IMR-90 (cell line): ENCODE measurements at regions not wholly inside any gene's neighbourhood (a gene's known extent, or its start where the extent isn't known, plus 50 kb on each side); places are given as distances from the start of the nearest gene placed in this dataset.

ENCODE experiments used
- ATAC-seq: fragments of 200-7000 bp; cut with Tn5 transposase; 2 replicates; pipeline ENCODE4 v1.9.1; 2020; ENCODE audit warnings: low read depth, mild to moderate bottlenecking, moderate library complexity
- BruUV-seq: library from RNA; stranded (reverse); fragments of 400-500 nt; replicated peaks from 2 replicates; lab custom pipeline; 2021; lab: Mats Ljungman, UMichigan
- CTCF ChIA-PET: fragments of 300-600 bp; formaldehyde crosslinking; extraction: SDS; loops from one replicate; lab custom pipeline; 2021; ENCODE audit warnings: antibody characterized with exemption; lab: Yijun Ruan, JAX
- POLR2A ChIA-PET: fragments of 300-600 bp; sonication (Branson Sonifier 250); formaldehyde crosslinking; loops from one replicate; lab custom pipeline; 2022; ENCODE audit warnings: antibody characterized with exemption; ENCODE audit not compliant: unreplicated experiment; lab: Charles Lee
- DNase-seq: peaks from one replicate; pipeline ENCODE4 v3.0.0; 2013
- H2AFZ ChIP-seq: replicated peaks from 2 replicates; pipeline ENCODE3; 2013; ENCODE audit warnings: low read length, mild to moderate bottlenecking; ENCODE audit not compliant: poor library complexity
- H2AK5ac ChIP-seq: 2 replicates; pipeline ENCODE4 v1.6.1; 2013; ENCODE audit warnings: low read depth, low read length, inconsistent platforms
- H2AK9ac ChIP-seq: replicated peaks from 2 replicates; pipeline ENCODE3; 2013; ENCODE audit warnings: mild to moderate bottlenecking, low read depth, low read length, moderate library complexity; ENCODE audit not compliant: poor library complexity
- H2BK120ac ChIP-seq: 2 replicates; pipeline ENCODE4 v1.6.1; 2013; ENCODE audit warnings: low read depth, low read length, inconsistent platforms
- H2BK15ac ChIP-seq: 3 replicates; pipeline ENCODE4 v1.6.1; 2013; ENCODE audit warnings: low read depth, low read length, inconsistent platforms
- H2BK20ac ChIP-seq: 2 replicates; pipeline ENCODE4 v1.6.1; 2013; ENCODE audit warnings: low read depth, mild to moderate bottlenecking, inconsistent platforms, low read length, moderate library complexity
- H2BK5ac ChIP-seq: 2 replicates; pipeline ENCODE4 v1.6.1; 2013; ENCODE audit warnings: mild to moderate bottlenecking, low read depth, low read length, inconsistent platforms; ENCODE audit not compliant: poor library complexity, severe bottlenecking
- H3K14ac ChIP-seq: replicated peaks from 2 replicates; pipeline ENCODE4 v1.6.1; 2013; ENCODE audit warnings: low read depth, low read length, inconsistent platforms
- H3K18ac ChIP-seq: 2 replicates; pipeline ENCODE4 v1.6.1; 2013; ENCODE audit warnings: low read depth, low read length, control low read depth
- H3K23ac ChIP-seq: 2 replicates; pipeline ENCODE4 v1.6.1; 2013; ENCODE audit warnings: low read depth, low read length, inconsistent platforms
- H3K27ac ChIP-seq: 2 replicates; pipeline ENCODE4 v1.5.1; 2013; ENCODE audit warnings: mild to moderate bottlenecking, control low read depth, low read length; ENCODE audit not compliant: insufficient read depth
- H3K27me3 ChIP-seq: 2 replicates; pipeline ENCODE4 v1.6.1; 2013; ENCODE audit warnings: low read length; ENCODE audit not compliant: control insufficient read depth, insufficient read depth
- H3K36me3 ChIP-seq: 2 replicates; pipeline ENCODE4 v1.6.1; 2013; ENCODE audit warnings: low read length, mixed read lengths; ENCODE audit not compliant: control insufficient read depth, insufficient read depth
- H3K4ac ChIP-seq: 2 replicates; pipeline ENCODE4 v1.6.1; 2013; ENCODE audit warnings: low read depth, low read length, inconsistent platforms
- H3K4me1 ChIP-seq: 2 replicates; pipeline ENCODE4 v1.6.1; 2013; ENCODE audit warnings: low read length, mixed read lengths; ENCODE audit not compliant: control insufficient read depth, insufficient read depth
- H3K4me2 ChIP-seq: 2 replicates; pipeline ENCODE4 v1.6.1; 2013; ENCODE audit warnings: low read depth, mild to moderate bottlenecking, control low read depth, low read length, moderate library complexity
- H3K4me3 ChIP-seq: 2 replicates; pipeline ENCODE4 v1.5.1; 2013; ENCODE audit warnings: low read depth, mild to moderate bottlenecking, control low read depth, low read length, moderate library complexity; ENCODE audit not compliant: insufficient read depth
- H3K56ac ChIP-seq: 2 replicates; pipeline ENCODE4 v1.6.1; 2013; ENCODE audit warnings: low read length, inconsistent platforms; ENCODE audit not compliant: insufficient read depth; ENCODE audit errors: extremely low read depth
- H3K79me1 ChIP-seq, 2 experiments: 2 replicates each; pipeline ENCODE4 v1.6.1; 2013; ENCODE audit warnings: low read length in 2 of 2, inconsistent platforms in 1 of 2, low read depth in 1 of 2
- H3K9ac ChIP-seq: 2 replicates; pipeline ENCODE4 v1.6.1; 2013; ENCODE audit warnings: low read depth, low read length, control low read depth
- H3K9me1 ChIP-seq: 2 replicates; pipeline ENCODE4 v1.6.1; 2013; ENCODE audit warnings: low read length, inconsistent platforms; ENCODE audit not compliant: insufficient read depth
- H3K9me3 ChIP-seq: 2 replicates; pipeline ENCODE4 v1.6.1; 2013; ENCODE audit warnings: low read length; ENCODE audit not compliant: control insufficient read depth, insufficient read depth
- H4K20me1 ChIP-seq: 2 replicates; pipeline ENCODE4 v1.6.1; 2013; ENCODE audit warnings: low read length, inconsistent platforms; ENCODE audit not compliant: insufficient read depth
- H4K5ac ChIP-seq: 2 replicates; pipeline ENCODE4 v1.6.1; 2013; ENCODE audit warnings: mild to moderate bottlenecking, low read depth, low read length, control low read depth
- H4K8ac ChIP-seq, 2 experiments: 2 replicates each; pipeline ENCODE4 v1.6.1; 2013; ENCODE audit warnings: low read depth in 2 of 2, low read length in 2 of 2, control low read depth in 1 of 2, inconsistent platforms in 1 of 2
- H4K91ac ChIP-seq: 2 replicates; pipeline ENCODE4 v1.6.1; 2013; ENCODE audit warnings: low read depth, low read length, inconsistent platforms; ENCODE audit not compliant: insufficient read depth
- BHLHE40 ChIP-seq: fragments of 150-350 bp; IDR thresholded peaks from 2 replicates; pipeline ENCODE4 v1.6.1; 2016; ENCODE audit warnings: mild to moderate bottlenecking, low read depth, low read length
- CEBPB ChIP-seq: IDR thresholded peaks from 2 replicates; pipeline ENCODE4 v1.6.1; 2012; ENCODE audit warnings: low read depth, low read length, improper control_type of control experiment
- CHD1 ChIP-seq: IDR thresholded peaks from 2 replicates; pipeline ENCODE4 v1.6.1; 2012; ENCODE audit warnings: low read depth, low read length, improper control_type of control experiment
- ELK1 ChIP-seq: fragments of 150-350 bp; IDR thresholded peaks from 2 replicates; pipeline ENCODE4 v1.6.1; 2016; ENCODE audit warnings: low read depth, mild to moderate bottlenecking, low read length, moderate library complexity, borderline replicate concordance
- FOS ChIP-seq: fragments of 150-350 bp; IDR thresholded peaks from 2 replicates; pipeline ENCODE4 v1.6.1; 2016; ENCODE audit warnings: low read depth, low read length
- MAFK ChIP-seq: IDR thresholded peaks from 2 replicates; pipeline ENCODE4 v1.6.1; 2012; ENCODE audit warnings: low read depth, low read length, improper control_type of control experiment
- MAZ ChIP-seq: IDR thresholded peaks from 2 replicates; pipeline ENCODE4 v1.6.1; 2012; ENCODE audit warnings: low read depth, mild to moderate bottlenecking, low read length, improper control_type of control experiment, moderate library complexity, borderline replicate concordance
- MXI1 ChIP-seq: IDR thresholded peaks from 2 replicates; pipeline ENCODE4 v1.6.1; 2012; ENCODE audit warnings: low read depth, mild to moderate bottlenecking, low read length, moderate library complexity, borderline replicate concordance
- NFE2L2 ChIP-seq: fragments of 150-350 bp; IDR thresholded peaks from 2 replicates; pipeline ENCODE4 v1.6.1; 2016; ENCODE audit warnings: low read depth, mild to moderate bottlenecking, low read length
- POLR2A ChIP-seq: IDR thresholded peaks from 2 replicates; pipeline ENCODE4 v1.6.1; 2012; ENCODE audit warnings: mild to moderate bottlenecking, low read depth, low read length
- RAD21 ChIP-seq: IDR thresholded peaks from 2 replicates; pipeline ENCODE4 v1.6.1; 2012; ENCODE audit warnings: low read length, improper control_type of control experiment
- RFX5 ChIP-seq: IDR thresholded peaks from 2 replicates; pipeline ENCODE4 v1.8.0; 2012; ENCODE audit warnings: low read depth, mild to moderate bottlenecking, low read length, moderate library complexity
- SMC3 ChIP-seq: fragments of 150-350 bp; IDR thresholded peaks from 2 replicates; pipeline ENCODE4 v1.6.1; 2016; ENCODE audit warnings: low read depth, mild to moderate bottlenecking, antibody characterized with exemption, low read length, moderate library complexity
- WGBS, 2 experiments: methylation state at CpG; one replicate each; pipeline versions ENCODE4 v1.1.5 to v1.1.7; 2013; ENCODE audit warnings: missing lambda C conversion rate in 2 of 2; ENCODE audit not compliant: insufficient read length in 1 of 2; ENCODE audit errors: extremely low coverage in 2 of 2; 5-methylcytosine and 5-hydroxymethylcytosine counted together
- dilution Hi-C: fragments of 300-500 bp; cut with HindIII; formaldehyde crosslinking; loops from one replicate; pipeline ENCODE4 v1.14.3; 2018; ENCODE audit warnings: low sequenced_read_pairs; ENCODE audit not compliant: unreplicated experiment
- in situ Hi-C: fragments of 300-500 bp; cut with MboI; formaldehyde crosslinking; loops from 3 replicates; pipeline ENCODE4 v1.14.3; 2019; ENCODE audit warnings: low sequenced_read_pairs, inconsistent platforms, mixed read lengths
- intact Hi-C: fragments of 100-400 bp; cut with micrococcal nuclease; formaldehyde crosslinking; loops from 2 replicates; pipeline ENCODE4 v1.10.0; 2022

- H2BK120ac ChIP-seq: no peak overlapping the region
- no peak for DNase-seq
- dilution Hi-C loops: no loop called here
Measured at GRCh38 chr4:149928507-149928906, 112.9 kb upstream of the IQCM start.

More at GRCh38 chr4:149928507-149928906, 112.9 kb upstream of the IQCM start:
- H3K4me2 ChIP-seq: no peak overlapping the region
- H3K36me3 ChIP-seq: no peaks in the 10 kb centered on the region
- no peak overlapping the region for H4K5ac ChIP-seq
- H3K14ac ChIP-seq: no peak overlapping the region
- H3K9me3 ChIP-seq: no peaks in the 10 kb centered on the region
- no peak overlapping the region for H2AK5ac ChIP-seq
- no peak overlapping the region for H3K56ac ChIP-seq
- no peak overlapping the region for H3K23ac ChIP-seq
- H3K4me1 ChIP-seq: no peaks in the 10 kb centered on the region
- no peak overlapping the region for H2BK5ac ChIP-seq
- no peaks in the 10 kb centered on the region for H3K9me1 ChIP-seq
- no peaks in the 10 kb centered on the region for H4K20me1 ChIP-seq
- in situ Hi-C loops (no loop called here), intact Hi-C loops (no loop called here)
- no CpG with 5 or more reads among the region's 1 CpG for WGBS, 2 experiments
- no peak overlapping the region for H3K18ac ChIP-seq
- H4K8ac ChIP-seq: no peak overlapping the region
- ChIA-PET CTCF (no interaction called here), POLR2A (no interaction called here)
- H2AK9ac ChIP-seq: no peak overlapping the region
- H4K91ac ChIP-seq: no peak overlapping the region
- H2BK20ac ChIP-seq: no peak overlapping the region
- H2AFZ ChIP-seq: no peak overlapping the region
- H3K9ac ChIP-seq: no peak overlapping the region
- no peaks in the 10 kb centered on the region for H3K79me1 ChIP-seq
- ATAC-seq: no peak
- H3K4ac ChIP-seq: no peak overlapping the region
- H3K27me3 ChIP-seq: peaks cover 1% of the 10 kb centered on the region; the same call in 1 of the 2 replicates
- no peak overlapping the region for H3K4me3 ChIP-seq
- H3K27ac ChIP-seq: no peak overlapping the region
- no peak overlapping the region for H2BK15ac ChIP-seq
- TF ChIP-seq NFE2L2 (no peak), SMC3 (no peak), MAZ (no peak), MXI1 (no peak), RFX5 (no peak), ELK1 (no peak), RAD21 (no peak), CHD1 (no peak), CEBPB (no peak), FOS (no peak), MAFK (no peak), POLR2A (no peak), BHLHE40 (no peak)
- no TSS peak for BruUV-seq
